Ramos (cell line): ENCODE measurements at regions not wholly inside any gene's neighbourhood (a gene's known extent, or its start where the extent isn't known, plus 50 kb on each side); places are given as distances from the start of the nearest gene placed in this dataset.

ENCODE experiments used
- in situ Hi-C: fragments of 300-500 bp; cut with MboI; formaldehyde crosslinking; loops from one replicate; pipeline ENCODE4 v1.14.3; 2022; ENCODE audit warnings: low sequenced_read_pairs; ENCODE audit not compliant: unreplicated experiment

DNA sequence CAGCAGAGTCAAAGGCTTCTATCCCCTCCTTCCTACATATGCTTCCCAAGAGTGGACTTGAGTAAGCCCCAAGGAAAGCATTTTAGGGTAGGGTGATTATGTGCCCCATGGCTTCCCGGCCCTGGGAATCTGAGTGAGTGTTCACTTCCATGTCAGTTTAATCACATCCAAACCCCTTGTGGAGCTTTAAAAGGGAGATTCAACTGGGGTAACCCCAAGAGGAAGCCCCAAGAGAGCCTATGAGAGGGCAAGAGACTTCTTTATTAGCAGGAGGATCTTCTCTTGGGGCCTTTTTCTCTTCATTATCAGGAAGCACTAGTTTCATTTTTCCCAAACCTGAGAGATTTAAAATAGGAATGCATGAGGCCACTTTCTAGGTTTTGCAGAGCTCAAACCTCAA lies 97.0 kb upstream of the IRF2BP2 start:
- in situ Hi-C loops: no loop called here

GRCh38 chr1:234706199-234706598 lies 96.2 kb upstream of the IRF2BP2 start:
- in situ Hi-C loops: no loop called here

DNA sequence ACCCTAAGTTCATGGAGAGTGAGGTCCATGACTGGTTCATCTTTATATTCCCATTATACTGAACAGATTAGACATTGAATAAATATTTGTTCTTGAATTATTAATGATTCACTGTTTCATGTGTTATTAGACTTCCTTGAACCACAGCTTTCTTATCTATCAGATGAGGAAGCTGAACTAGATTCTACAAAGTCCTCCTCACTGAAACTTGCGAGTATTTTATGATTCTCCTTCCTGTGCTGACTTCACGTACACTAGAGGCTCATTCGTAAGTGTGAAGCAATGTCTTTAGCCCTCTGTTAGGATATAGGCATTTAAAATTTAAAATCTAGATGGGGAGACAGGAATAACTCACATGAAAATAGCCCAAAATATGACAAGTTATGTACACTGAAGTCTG lies 95.6 kb upstream of the IRF2BP2 start:
- in situ Hi-C loops: no loop called here

- in situ Hi-C loops: no loop called here
Observed at GRCh38 chr1:234704106-234704887, 94.3 kb upstream of the IRF2BP2 start.

DNA sequence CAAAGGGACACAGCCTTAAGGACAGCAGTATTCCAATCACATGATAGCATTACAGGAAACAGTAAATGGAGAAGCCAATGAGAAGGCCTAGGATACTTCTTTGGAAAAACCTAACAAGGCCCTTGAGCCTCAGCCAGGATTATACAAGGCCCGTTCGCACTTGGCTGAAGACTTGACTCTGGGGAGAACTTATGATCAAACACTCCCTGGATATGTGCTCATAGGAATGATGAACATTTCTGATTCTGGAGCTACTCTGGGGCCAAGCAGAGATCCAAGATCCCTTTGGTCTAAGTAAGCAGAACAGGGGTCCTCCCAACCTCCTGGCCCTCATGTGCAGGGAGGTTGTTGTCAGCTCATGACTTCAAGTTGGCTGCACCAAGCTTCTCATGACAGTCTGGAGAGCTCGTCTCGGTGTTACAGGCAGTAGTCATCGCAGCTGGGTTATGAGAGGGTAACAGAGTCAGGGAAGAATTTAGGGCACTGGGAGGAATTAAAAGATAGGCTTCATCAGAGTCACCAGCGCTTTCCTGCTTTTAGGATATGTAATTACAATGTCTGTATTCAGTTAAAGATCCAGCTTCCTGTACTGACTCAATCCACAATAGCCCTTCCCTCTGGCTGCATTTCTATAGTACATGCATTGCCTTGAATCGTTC lies 92.5 kb upstream of the IRF2BP2 start:
- in situ Hi-C loops: no loop called here

GRCh38 chr1:234701737-234702341 lies 91.9 kb upstream of the IRF2BP2 start:
- in situ Hi-C loops: no loop called here

GRCh38 chr1:234699795-234700665 lies 90.1 kb upstream of the IRF2BP2 start:
- in situ Hi-C loops: no loop called here

- in situ Hi-C loops: no loop called here
Observed at GRCh38 chr1:234698686-234699085, 88.7 kb upstream of the IRF2BP2 start.

- in situ Hi-C loops: no loop called here
Observed at GRCh38 chr1:234697741-234698140, 87.8 kb upstream of the IRF2BP2 start.

GRCh38 chr1:234697015-234697414 lies 87.0 kb upstream of the IRF2BP2 start:
- in situ Hi-C loops: no loop called here

GRCh38 chr1:234696148-234696576 lies 86.2 kb upstream of the IRF2BP2 start:
- in situ Hi-C loops: no loop called here

DNA sequence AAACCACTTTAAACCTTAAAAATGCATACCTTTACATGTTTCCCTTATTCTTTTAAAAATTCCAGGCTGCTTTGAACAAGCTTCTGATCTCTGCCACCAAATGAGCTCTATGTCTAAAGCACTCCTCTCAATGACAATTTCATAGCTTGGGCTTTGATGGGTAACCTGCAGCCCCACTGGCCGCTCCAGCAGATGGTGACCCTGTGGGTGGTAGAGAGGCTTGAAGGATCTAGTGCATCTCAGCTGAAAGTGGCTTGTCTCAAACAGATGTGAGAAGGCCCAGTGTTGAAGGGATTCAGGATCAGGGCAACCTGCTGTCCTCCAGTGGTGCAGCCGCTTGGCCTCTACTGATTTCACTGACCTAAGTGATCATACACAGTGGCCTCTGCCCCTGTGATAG lies 84.7 kb upstream of the IRF2BP2 start:
- in situ Hi-C loops: no loop called here

GRCh38 chr1:234692966-234693580 lies 83.1 kb upstream of the IRF2BP2 start:
- in situ Hi-C loops: no loop called here

- in situ Hi-C loops: no loop called here
Observed at GRCh38 chr1:234691567-234691966, 81.6 kb upstream of the IRF2BP2 start.

DNA sequence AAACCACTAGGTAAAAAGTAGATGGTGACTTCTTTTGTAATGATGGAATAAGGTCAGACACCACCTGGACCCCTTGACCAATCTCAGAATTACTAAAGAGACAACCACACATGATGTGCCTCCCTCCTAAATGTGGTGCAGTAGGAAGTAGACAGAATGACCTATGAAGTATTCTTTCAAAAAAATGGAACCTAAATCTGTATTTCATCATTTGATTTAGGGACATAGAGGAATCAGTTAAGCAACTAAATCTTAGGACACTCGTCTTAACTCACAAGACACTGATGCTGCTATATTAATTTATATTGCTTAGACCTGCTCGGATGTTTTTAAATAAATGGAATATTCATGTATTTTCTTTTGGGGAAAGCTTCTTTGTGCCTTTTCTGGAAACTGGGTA lies 80.9 kb upstream of the IRF2BP2 start:
- in situ Hi-C loops: no loop called here

DNA sequence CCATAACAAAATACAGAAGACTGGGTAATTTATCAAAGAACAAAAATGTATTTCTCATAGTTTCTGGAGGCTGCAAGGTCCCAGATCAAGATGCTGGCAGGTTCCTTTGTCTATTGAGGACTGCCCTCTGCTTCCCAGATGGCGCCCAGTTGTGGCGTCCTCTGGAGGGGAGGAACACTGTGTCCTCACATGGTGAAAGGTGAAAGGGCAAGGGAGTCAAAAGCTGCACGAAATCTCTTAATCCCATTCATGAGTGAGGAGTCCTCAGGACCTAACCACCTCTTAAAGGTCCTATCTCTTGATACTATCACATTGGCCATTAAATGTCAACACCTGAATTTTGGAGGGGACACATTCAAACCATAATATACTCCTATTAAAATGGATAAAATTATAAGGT lies 79.3 kb upstream of the IRF2BP2 start:
- in situ Hi-C loops: no loop called here

- in situ Hi-C loops: no loop called here
Observed at GRCh38 chr1:234687011-234687410, 77.0 kb upstream of the IRF2BP2 start.

DNA sequence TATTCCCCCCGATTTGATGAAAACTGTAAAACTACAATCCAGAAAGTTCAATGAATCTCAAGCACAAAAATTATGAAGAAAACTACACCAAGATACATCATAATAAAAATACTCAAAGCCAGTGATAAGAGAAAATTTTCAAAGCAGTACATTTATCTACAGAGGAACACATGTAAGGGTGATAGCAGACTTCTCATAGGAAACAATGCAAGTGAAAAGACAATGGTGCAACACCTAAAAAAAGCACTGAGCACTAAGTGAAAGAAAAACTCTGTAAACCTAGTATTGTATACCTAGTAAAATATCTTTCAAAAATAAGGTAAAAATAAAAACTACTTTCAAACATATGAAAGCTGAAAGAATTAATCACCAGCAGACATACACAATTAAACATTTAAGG lies 76.1 kb upstream of the IRF2BP2 start:
- in situ Hi-C loops: no loop called here

- in situ Hi-C loops: no loop called here
Observed at GRCh38 chr1:234684856-234685255, 74.9 kb upstream of the IRF2BP2 start.
